Upper lobe of right lung (tissue), 1 donor: ENCODE measurements at regions not wholly inside any gene's neighbourhood (a gene's known extent, or its start where the extent isn't known, plus 50 kb on each side); places are given as distances from the start of the nearest gene placed in this dataset.
A peak's percentile ranks its signal among the peaks of the same experiment; 100 is the strongest.
"Not testable (repeated sequence)": the region's sequence is repeated elsewhere in the genome, so short reads cannot be mapped to it uniquely, and the experiment has no call there.

Experiments used
- ATAC-seq: fragments of 200-7000 bp; cut with Tn5 transposase; one replicate; pipeline ENCODE4 v1.9.1; 2020; ENCODE audit warnings: mild to moderate bottlenecking, moderate library complexity
- DNase-seq: peaks from one replicate; pipeline ENCODE4 v3.0.0-alpha.2; 2020
- H3K27ac ChIP-seq: fragments of 200-600 bp; one replicate; pipeline ENCODE4 v1.8.0; 2022
- H3K27me3 ChIP-seq: fragments of 200-600 bp; one replicate; pipeline ENCODE4 v1.8.0; 2022; ENCODE audit warnings: mild to moderate bottlenecking
- H3K36me3 ChIP-seq: fragments of 200-600 bp; one replicate; pipeline ENCODE4 v1.8.0; 2022
- H3K4me1 ChIP-seq: fragments of 200-600 bp; one replicate; pipeline ENCODE4 v1.8.0; 2022
- H3K4me3 ChIP-seq: fragments of 200-600 bp; one replicate; pipeline ENCODE4 v1.8.0; 2022; ENCODE audit warnings: mild to moderate bottlenecking
- H3K9me3 ChIP-seq: fragments of 200-600 bp; one replicate; pipeline ENCODE4 v1.8.0; 2022
- intact Hi-C: fragments of 100-400 bp; cut with DNase I; formaldehyde crosslinking; loops from one replicate; pipeline ENCODE4 v1.11.0; 2022
- TF ChIP-seq, protein P1 (sequence below): fragments of 200-600 bp; IDR thresholded peaks from one replicate; pipeline ENCODE4 v1.8.0; 2022; ENCODE audit warnings: antibody characterized with exemption
- donor health status: DM: no; HTN: yes; CAD: no; lungs with severe emphysema.

DNA sequence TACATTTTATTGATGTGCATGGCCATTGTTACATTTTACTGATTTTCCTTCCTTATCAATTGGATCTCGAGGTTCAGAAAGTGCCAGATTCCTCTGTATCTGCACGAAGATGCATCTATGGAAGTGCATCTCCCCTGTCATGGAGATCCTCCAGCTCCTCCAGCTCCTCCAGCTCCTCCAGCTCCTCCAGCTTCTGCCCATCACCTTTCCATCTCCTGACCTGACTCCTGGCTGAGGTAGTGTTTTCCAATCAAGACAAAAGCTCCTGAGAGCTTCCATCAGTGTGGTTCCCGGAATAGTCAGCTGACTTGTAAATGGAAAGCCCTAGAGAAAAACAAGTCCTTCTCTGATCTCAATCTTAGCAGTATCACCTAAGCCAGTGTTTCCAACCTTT lies 90.8 kb upstream of the KLF6 start:
- Histone ChIP-seq H3K36me3 (no peaks in the 10 kb centered on the region), H3K4me3 (no peak overlapping the region), H3K27ac (peak overlapping the region; percentile 81), H3K4me1 (peaks cover 18% of the 10 kb centered on the region), H3K9me3 (no peaks in the 10 kb centered on the region), H3K27me3 (no peaks in the 10 kb centered on the region)
- DNase-seq, result no peak
- intact Hi-C loops, result no loop called here
- no peak for ATAC-seq
- TF ChIP-seq, protein P1, sequence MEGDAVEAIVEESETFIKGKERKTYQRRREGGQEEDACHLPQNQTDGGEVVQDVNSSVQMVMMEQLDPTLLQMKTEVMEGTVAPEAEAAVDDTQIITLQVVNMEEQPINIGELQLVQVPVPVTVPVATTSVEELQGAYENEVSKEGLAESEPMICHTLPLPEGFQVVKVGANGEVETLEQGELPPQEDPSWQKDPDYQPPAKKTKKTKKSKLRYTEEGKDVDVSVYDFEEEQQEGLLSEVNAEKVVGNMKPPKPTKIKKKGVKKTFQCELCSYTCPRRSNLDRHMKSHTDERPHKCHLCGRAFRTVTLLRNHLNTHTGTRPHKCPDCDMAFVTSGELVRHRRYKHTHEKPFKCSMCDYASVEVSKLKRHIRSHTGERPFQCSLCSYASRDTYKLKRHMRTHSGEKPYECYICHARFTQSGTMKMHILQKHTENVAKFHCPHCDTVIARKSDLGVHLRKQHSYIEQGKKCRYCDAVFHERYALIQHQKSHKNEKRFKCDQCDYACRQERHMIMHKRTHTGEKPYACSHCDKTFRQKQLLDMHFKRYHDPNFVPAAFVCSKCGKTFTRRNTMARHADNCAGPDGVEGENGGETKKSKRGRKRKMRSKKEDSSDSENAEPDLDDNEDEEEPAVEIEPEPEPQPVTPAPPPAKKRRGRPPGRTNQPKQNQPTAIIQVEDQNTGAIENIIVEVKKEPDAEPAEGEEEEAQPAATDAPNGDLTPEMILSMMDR, result no peak

DNA sequence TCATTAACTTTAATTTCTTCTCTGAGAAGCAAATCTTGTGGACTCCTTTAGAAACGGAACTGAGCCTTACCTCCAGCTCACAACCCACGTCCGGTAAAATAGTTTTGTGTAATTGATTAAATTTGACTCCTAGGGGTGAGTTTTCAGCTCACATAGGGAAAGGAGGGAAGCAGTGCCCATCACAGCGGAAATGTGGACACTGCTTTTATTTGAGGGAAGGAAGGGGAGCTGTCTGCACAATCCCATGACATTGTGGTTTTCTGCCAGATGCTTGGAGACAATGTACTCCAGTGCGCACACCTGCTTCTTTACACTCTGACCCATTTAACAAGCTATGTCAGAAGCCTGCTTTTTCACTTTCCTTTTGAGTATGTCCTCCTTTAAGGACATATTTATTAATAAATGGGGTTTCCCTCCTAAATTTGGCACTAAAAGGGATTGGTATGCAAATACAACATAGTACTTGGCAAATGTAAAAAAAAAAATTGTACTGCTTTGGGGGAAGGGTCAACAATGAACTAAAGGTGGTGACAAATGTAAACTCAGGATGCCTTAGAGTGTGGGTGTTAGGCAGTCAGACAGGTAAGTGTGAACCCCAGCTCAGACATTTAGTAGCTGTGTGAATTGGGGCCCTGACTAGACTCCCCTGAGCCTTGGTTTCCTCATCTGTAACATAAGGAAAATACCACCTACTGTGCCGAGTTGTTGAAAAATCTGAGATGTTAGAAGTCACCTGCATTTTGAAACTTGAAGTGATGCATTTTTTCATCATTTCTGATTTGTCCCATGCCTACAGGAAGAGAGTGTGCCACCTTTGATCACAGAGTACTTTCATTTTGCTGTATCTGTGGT lies 90.2 kb upstream of the KLF6 start:
- H3K9me3 ChIP-seq, result no peaks in the 10 kb centered on the region
- no peaks in the 10 kb centered on the region for H3K27me3 ChIP-seq
- DNase-seq (no peak), ATAC-seq (peak; percentile 79)
- TF ChIP-seq, protein P1, result no peak
- H3K27ac ChIP-seq, result peak overlapping the region; percentile 81
- peaks cover 18% of the 10 kb centered on the region for H3K4me1 ChIP-seq
- no peaks in the 10 kb centered on the region for H3K36me3 ChIP-seq
- intact Hi-C loops, result no loop called here
- no peak overlapping the region for H3K4me3 ChIP-seq

DNA sequence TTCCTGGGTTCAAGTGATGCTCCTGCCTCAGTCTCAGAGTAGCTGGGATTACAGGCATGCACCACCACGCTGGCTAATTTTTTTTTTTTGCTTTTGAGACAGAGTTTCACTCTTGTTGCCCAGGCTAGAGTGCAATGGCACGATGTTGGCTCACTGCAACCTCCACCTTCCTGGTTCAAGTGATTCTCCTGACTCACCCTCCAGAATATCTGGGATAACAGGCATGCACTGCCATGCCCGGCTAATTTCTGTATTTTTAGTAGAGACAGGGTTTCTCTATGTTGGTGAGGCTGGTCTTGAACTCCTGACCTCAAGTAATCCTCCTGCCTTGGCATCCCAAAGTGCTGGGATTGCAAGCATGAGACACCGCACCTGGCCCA lies 89.6 kb upstream of the KLF6 start:
- DNase-seq, H3K36me3 ChIP-seq, ATAC-seq: not testable (repeated sequence)

DNA sequence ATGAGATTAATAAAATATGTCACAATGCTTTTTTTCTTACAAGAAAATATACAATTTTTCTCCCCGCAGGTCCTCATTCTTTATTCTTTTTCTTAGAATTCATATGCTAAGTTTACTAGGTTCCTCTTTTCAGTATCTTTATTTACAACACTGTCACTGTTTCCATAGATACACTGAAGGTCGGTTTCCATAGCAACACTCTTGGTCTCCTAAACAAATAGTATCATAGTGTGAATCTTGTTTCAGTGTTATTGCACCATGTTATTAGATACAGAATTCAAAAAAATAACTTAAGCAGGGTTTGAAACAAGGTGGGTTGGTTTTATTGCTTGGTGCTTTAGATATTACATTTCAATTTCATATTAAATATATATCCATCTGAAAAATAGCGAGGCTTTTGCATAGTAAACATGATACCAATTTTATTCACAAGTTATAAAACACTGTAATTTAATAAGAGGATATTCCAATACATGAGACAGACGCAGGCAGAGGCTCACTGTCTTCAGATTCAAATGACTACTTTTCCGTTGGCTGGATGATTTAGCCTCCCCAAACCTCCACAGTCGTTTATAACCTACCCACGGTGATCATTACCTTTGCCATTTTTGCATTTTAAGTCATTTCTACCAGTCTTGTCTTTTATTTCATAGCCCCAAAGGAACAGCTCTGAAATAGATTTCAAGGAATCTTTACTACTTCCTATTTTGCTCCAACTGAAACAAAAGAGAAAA lies 88.9 kb upstream of the KLF6 start:
- Histone ChIP-seq H3K27me3 (no peaks in the 10 kb centered on the region), H3K9me3 (no peaks in the 10 kb centered on the region), H3K4me3 (no peak overlapping the region), H3K4me1 (peaks cover 13% of the 10 kb centered on the region), H3K27ac (peak overlapping the region; percentile 81), H3K36me3 (no peaks in the 10 kb centered on the region)
- TF ChIP-seq, protein P1, result no peak
- DNase-seq (no peak), ATAC-seq (peak; percentile 64)
- intact Hi-C loops, result no loop called here

More for the DNA sequence above, 89.6 kb upstream of the KLF6 start:
- intact Hi-C loops, H3K4me3 ChIP-seq, H3K9me3 ChIP-seq, H3K27me3 ChIP-seq: not testable (repeated sequence)
- Histone ChIP-seq H3K4me1 (peaks cover 14% of the 10 kb centered on the region), H3K27ac (peak overlapping the region; percentile 81)

DNA sequence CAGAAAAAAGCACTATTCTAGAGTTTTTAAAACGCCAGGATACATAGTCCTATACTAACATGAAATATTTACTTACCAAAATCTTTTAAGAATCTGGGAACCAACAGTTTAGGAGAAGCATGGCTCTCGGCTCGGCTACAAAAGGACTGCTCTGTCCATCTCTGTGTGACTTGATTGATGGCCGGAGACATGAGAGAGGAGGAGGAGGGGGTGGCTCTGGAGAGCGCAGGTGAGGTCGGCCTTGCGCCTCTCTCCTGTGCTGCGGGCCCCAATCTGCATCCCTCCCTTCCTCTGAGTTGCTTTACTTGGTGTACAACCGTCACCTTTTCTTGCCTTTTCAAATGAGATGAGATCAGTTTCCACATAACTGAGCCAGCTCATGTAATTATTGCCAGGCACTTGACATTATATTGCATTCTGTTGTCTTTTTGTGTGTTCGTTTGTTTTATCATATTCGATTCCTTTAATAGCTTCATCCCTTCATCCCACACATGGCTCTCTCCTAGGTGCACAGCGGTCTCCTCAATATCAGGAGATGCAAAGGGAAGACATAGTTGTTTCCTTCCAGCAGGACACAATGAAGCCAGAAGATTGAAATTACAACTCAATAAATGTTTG lies 87.8 kb upstream of the KLF6 start:
- Histone ChIP-seq H3K27ac (peak overlapping the region; percentile 81), H3K4me3 (no peak overlapping the region), H3K27me3 (no peaks in the 10 kb centered on the region), H3K36me3 (no peaks in the 10 kb centered on the region), H3K9me3 (no peaks in the 10 kb centered on the region), H3K4me1 (peaks cover 11% of the 10 kb centered on the region)
- DNase-seq, result no peak
- intact Hi-C loops, result no loop called here
- ATAC-seq, result no peak
- TF ChIP-seq, protein P1, result no peak
